ENCODE measurements at regions not wholly inside any gene's neighbourhood (a gene's known extent, or its start where the extent isn't known, plus 50 kb on each side); places are given as distances from the start of the nearest gene placed in this dataset.

DNA sequence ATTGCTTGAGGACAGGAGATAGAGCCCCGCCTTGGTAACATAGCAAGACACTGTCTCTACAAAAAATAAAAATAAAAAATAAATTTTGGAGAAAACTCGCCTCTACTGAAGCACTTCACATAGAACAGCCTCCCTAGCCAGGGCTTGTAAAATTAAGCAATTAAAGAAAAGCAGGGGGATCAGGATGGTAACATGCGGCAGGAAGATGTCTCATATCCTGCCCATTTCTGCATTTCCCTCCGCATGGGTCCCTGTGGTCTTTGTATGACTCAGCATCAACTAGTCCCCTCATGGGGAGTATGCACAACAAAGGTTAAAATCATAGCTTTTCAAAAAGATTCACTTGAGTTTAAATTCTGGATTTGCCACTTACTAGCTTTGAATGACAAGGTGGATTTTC is 379.0 kb downstream of the EPHA7 start:
- Histone ChIP-seq H3K4me1 (no peaks in the 10 kb centered on the region), H3K36me3 (replicated peaks in 1 of 2; ENCODE audit: insufficient read depth in 1 of 2, low read depth in 2 of 2) (no peaks in the 10 kb centered on the region), H3K9me3 (peaks cover 0 to 13% (median 0%) of the 10 kb centered on the region in 3 donors), H3K4me3 (no peak overlapping the region), H3K27ac (no peak overlapping the region), H3K27me3 (no peaks in the 10 kb centered on the region)
- DNase-seq (no peak), ATAC-seq (no peak)
- 54 to 71% methylated on average over 4 of the region's 4 CpGs for WGBS, 2 donors
- intact Hi-C loops (cut with DNase I), result no loop called here
- TF ChIP-seq CTCF (IDR thresholded peaks at IDR 0.05) (no peak), POLR2A (IDR thresholded peaks at IDR 0.05) (no peak)

DNA sequence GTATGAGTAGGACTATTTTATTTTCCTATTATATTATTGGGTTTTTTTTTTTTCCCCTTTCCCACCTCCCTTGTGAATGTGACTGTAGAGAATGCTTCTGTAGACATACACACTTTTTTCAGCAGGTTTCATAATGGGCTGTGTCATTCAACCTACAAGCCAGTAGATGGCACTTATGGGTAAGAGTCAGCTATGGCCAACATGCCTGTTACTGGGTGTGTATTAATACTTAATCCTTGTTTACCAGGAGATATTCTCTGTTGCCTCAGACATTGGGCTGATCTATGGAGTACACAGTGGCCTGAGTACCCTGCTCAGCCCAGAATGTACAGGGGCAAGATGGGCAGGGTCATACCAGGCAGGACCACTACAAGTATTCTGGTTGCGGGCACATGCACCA is 382.5 kb downstream of the EPHA7 start:
- H3K4me1 ChIP-seq, result no peaks in the 10 kb centered on the region
- TF ChIP-seq POLR2A (IDR thresholded peaks at IDR 0.05) (no peak), CTCF (IDR thresholded peaks at IDR 0.05) (no peak)
- intact Hi-C loops (cut with DNase I), result no loop called here
- H3K27me3 ChIP-seq, result no peaks in the 10 kb centered on the region
- no peaks in the 10 kb centered on the region for H3K36me3 ChIP-seq (replicated peaks in 1 of 2; ENCODE audit: insufficient read depth in 1 of 2, low read depth in 2 of 2)
- H3K4me3 ChIP-seq, result no peak overlapping the region
- no peak for ATAC-seq
- 100% methylated on average over 1 of the region's 1 CpG for WGBS, 2 donors
- H3K9me3 ChIP-seq, result peaks cover 0 to 13% (median 0%) of the 10 kb centered on the region in 3 donors
- no peak for DNase-seq
- no peak overlapping the region for H3K27ac ChIP-seq

DNA sequence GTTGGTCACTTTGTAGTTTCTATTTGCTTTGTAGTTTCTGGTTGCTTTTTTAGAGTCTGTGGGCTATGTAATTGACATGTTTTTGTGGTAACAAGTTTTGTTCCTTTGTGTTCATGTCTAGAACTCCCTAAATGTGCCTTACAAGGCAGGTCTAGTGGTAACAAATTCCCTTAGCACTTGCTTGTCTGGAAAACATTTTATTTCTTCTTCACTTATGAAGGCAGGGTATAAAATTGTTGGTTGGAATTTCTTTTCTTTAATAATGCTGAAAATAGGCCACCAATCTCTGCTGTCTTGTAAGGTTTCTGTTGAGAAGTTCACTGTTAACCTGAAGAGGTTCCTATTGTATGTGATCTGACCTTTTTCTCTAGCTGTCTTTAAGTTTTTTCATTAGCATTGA is 383.6 kb downstream of the EPHA7 start:
- ATAC-seq (no peak), DNase-seq (no peak)
- intact Hi-C loops (cut with DNase I), result no loop called here
- TF ChIP-seq CTCF (IDR thresholded peaks at IDR 0.05) (no peak), POLR2A (IDR thresholded peaks at IDR 0.05) (no peak)
- Histone ChIP-seq H3K4me1 (no peaks in the 10 kb centered on the region), H3K4me3 (no peak overlapping the region), H3K36me3 (replicated peaks in 1 of 2; ENCODE audit: insufficient read depth in 1 of 2, low read depth in 2 of 2) (no peaks in the 10 kb centered on the region), H3K27me3 (no peaks in the 10 kb centered on the region), H3K27ac (no peak overlapping the region), H3K9me3 (peaks cover 0 to 13% (median 0%) of the 10 kb centered on the region in 3 donors)

- ATAC-seq (no peak), DNase-seq (no peak)
- no peak overlapping the region for H3K4me3 ChIP-seq
These were observed 398.0 kb downstream of the EPHA7 start for GRCh38 chr6:93021235-93021915.

More at GRCh38 chr6:93021235-93021915, 398.0 kb downstream of the EPHA7 start:
- Histone ChIP-seq H3K9me3 (no peaks in the 10 kb centered on the region), H3K36me3 (replicated peaks in 1 of 2; ENCODE audit: insufficient read depth in 1 of 2, low read depth in 2 of 2) (no peaks in the 10 kb centered on the region), H3K4me1 (no peaks in the 10 kb centered on the region), H3K27ac (no peak overlapping the region), H3K27me3 (no peaks in the 10 kb centered on the region)
- no peak for TF ChIP-seq POLR2A (IDR thresholded peaks at IDR 0.05)
- TF ChIP-seq CTCF (IDR thresholded peaks at IDR 0.05), result no peak
- 62 to 79% methylated on average over 7 of the region's 7 CpGs for WGBS, 2 donors
- intact Hi-C loops (cut with DNase I), result no loop called here

Measured in body of pancreas (tissue), 4 donors.